OCI-LY1 (cell line): ENCODE measurements at regions not wholly inside any gene's neighbourhood (a gene's known extent, or its start where the extent isn't known, plus 50 kb on each side); places are given as distances from the start of the nearest gene placed in this dataset.

Source experiments
- H2AFZ ChIP-seq: fragments of 200-600 bp; sonication (generic), shearing (Covaris generic); 2 replicates; pipeline ENCODE4 v1.6.0; 2014; ENCODE audit warnings: antibody characterized with exemption, mild to moderate bottlenecking, low read length
- H3F3A ChIP-seq: fragments of 200-600 bp; sonication (generic), shearing (Covaris generic); 2 replicates; pipeline ENCODE4 v1.6.0; 2014; ENCODE audit warnings: mild to moderate bottlenecking, antibody characterized with exemption, low read length, moderate library complexity; ENCODE audit not compliant: insufficient read depth
- H3K27ac ChIP-seq: fragments of 200-600 bp; sonication (generic); 2 replicates; pipeline ENCODE4 v1.5.1; 2014; ENCODE audit warnings: low read length, mixed run types, mild to moderate bottlenecking, low read depth; ENCODE audit not compliant: poor library complexity, severe bottlenecking
- H3K27me3 ChIP-seq: fragments of 200-600 bp; sonication (generic); 2 replicates; pipeline ENCODE4 v1.6.0; 2014; ENCODE audit warnings: antibody characterized with exemption, mild to moderate bottlenecking, low read length, moderate library complexity; ENCODE audit not compliant: insufficient read depth
- H3K36me3 ChIP-seq: fragments of 200-600 bp; sonication (generic); 2 replicates; pipeline ENCODE4 v1.6.1; 2014; ENCODE audit warnings: mild to moderate bottlenecking, antibody characterized with exemption, low read length, moderate library complexity, mixed read lengths; ENCODE audit not compliant: insufficient read depth
- H3K4me1 ChIP-seq: fragments of 200-600 bp; sonication (generic); 2 replicates; pipeline ENCODE4 v1.5.1; 2014; ENCODE audit warnings: mild to moderate bottlenecking, low read length, moderate library complexity; ENCODE audit not compliant: insufficient read depth, severe bottlenecking
- H3K4me2 ChIP-seq: fragments of 200-600 bp; sonication (generic), shearing (Covaris generic); 2 replicates; pipeline ENCODE4 v1.6.1; 2014; ENCODE audit warnings: low read length
- H3K4me3 ChIP-seq: fragments of 200-600 bp; sonication (generic); 2 replicates; pipeline ENCODE4 v1.5.1; 2014; ENCODE audit warnings: low read length, low read depth, mild to moderate bottlenecking, mixed read lengths; ENCODE audit not compliant: poor library complexity, severe bottlenecking
- H3K79me2 ChIP-seq: fragments of 200-600 bp; shearing (Covaris generic); 2 replicates; pipeline ENCODE4 v1.6.1; 2016; ENCODE audit warnings: mixed run types, low read length, mixed read lengths; ENCODE audit not compliant: insufficient read depth
- H3K9ac ChIP-seq: fragments of 200-600 bp; sonication (generic), shearing (Covaris generic); 2 replicates; pipeline ENCODE4 v1.6.1; 2014; ENCODE audit warnings: mild to moderate bottlenecking, low read length, mixed read lengths
- H3K9me2 ChIP-seq: fragments of 200-600 bp; sonication (generic), shearing (Covaris generic); 2 replicates; pipeline ENCODE4 v1.6.1; 2014; ENCODE audit warnings: low read depth, mild to moderate bottlenecking, low read length, mixed read lengths
- H3K9me3 ChIP-seq: fragments of 200-600 bp; shearing (Covaris generic); 2 replicates; pipeline ENCODE4 v1.6.1; 2014; ENCODE audit warnings: low read length, mixed read lengths
- H4K20me1 ChIP-seq: fragments of 200-600 bp; sonication (generic), shearing (Covaris generic); 2 replicates; pipeline ENCODE4 v1.6.0; 2016; ENCODE audit warnings: mild to moderate bottlenecking, low read length; ENCODE audit not compliant: insufficient read depth
- CTCF ChIP-seq: fragments of 200-600 bp; sonication (generic), shearing (Covaris generic); IDR thresholded peaks from 2 replicates; pipeline ENCODE4 v1.5.1; 2017; ENCODE audit warnings: mild to moderate bottlenecking, antibody characterized with exemption, low read length, moderate library complexity, mixed read lengths
- EZH2 ChIP-seq: fragments of 200-600 bp; sonication (generic), shearing (Covaris generic); IDR thresholded peaks from 2 replicates; pipeline ENCODE4 v1.8.0; 2017; ENCODE audit warnings: borderline replicate concordance, mixed run types, mild to moderate bottlenecking, antibody characterized with exemption, low read length, moderate library complexity, mixed read lengths

DNA sequence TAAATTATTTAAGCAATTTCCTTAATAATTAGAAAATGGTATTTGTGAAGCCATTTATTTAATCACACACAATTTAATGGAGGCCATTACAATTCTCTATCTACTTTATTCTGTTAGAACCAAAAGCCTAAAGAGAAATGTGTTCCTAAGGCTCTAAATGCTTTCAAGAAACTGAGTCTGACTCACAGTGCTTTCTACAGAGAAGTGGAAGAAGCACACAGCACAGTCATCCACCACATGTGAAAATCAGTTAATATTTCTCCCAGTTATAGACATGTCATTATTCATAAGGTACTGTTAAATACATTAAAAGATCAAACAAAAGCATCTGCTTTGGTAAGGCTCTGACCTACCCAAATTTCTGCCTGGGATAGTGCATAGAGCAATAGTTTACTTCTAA is 214.4 kb downstream of the ALDH8A1 start:
- no peaks in the 10 kb centered on the region for H3K9me3 ChIP-seq
- H3K27me3 ChIP-seq = no peaks in the 10 kb centered on the region
- no peaks in the 10 kb centered on the region for H3K9me2 ChIP-seq
- no peaks in the 10 kb centered on the region for H4K20me1 ChIP-seq
- TF ChIP-seq CTCF (no peak), EZH2 (no peak)
- no peak overlapping the region for H3K27ac ChIP-seq
- H3K4me3 ChIP-seq = no peak overlapping the region
- H2AFZ ChIP-seq = no peak overlapping the region
- no peak overlapping the region for H3K4me2 ChIP-seq
- H3F3A ChIP-seq = no peaks in the 10 kb centered on the region
- no peaks in the 10 kb centered on the region for H3K79me2 ChIP-seq
- H3K36me3 ChIP-seq = no peaks in the 10 kb centered on the region
- no peaks in the 10 kb centered on the region for H3K4me1 ChIP-seq
- H3K9ac ChIP-seq = no peak overlapping the region

- TF ChIP-seq CTCF = no peak
- no peak for TF ChIP-seq EZH2
- Histone ChIP-seq H3F3A (no peaks in the 10 kb centered on the region), H3K4me2 (no peak overlapping the region), H4K20me1 (no peaks in the 10 kb centered on the region), H3K9me2 (no peaks in the 10 kb centered on the region), H3K4me3 (no peak overlapping the region), H3K27ac (no peak overlapping the region), H3K9ac (no peak overlapping the region), H3K79me2 (no peaks in the 10 kb centered on the region), H2AFZ (no peak overlapping the region), H3K9me3 (no peaks in the 10 kb centered on the region), H3K27me3 (no peaks in the 10 kb centered on the region), H3K36me3 (no peaks in the 10 kb centered on the region), H3K4me1 (no peaks in the 10 kb centered on the region)
Measured at GRCh38 chr6:134734312-134734869, 215.5 kb downstream of the ALDH8A1 start.

DNA sequence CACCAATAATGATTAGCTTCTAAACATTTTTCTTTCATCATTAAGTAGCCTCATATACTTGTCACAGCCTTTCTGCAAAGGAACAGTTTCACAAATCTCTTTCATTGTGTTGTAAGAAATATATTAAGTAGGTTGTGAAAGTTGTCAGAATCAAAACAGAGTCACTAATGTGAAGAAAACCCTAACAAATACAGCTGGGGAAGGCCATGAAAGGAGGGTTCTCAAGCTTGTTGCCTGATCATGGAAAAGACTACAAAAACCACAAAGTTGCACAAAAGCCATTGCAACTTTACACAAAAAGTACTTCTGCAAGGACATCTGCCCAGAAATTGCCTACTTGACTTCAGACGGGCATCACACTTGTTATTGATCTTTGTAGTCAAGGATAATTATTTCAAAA is 216.1 kb downstream of the ALDH8A1 start:
- TF ChIP-seq EZH2 (no peak), CTCF (no peak)
- no peaks in the 10 kb centered on the region for H3K79me2 ChIP-seq
- no peaks in the 10 kb centered on the region for H3K9me2 ChIP-seq
- no peak overlapping the region for H2AFZ ChIP-seq
- H3F3A ChIP-seq = no peaks in the 10 kb centered on the region
- H3K27me3 ChIP-seq = no peaks in the 10 kb centered on the region
- no peak overlapping the region for H3K4me2 ChIP-seq
- H3K9ac ChIP-seq = no peak overlapping the region
- H3K4me3 ChIP-seq = no peak overlapping the region
- no peaks in the 10 kb centered on the region for H3K9me3 ChIP-seq
- H3K27ac ChIP-seq = no peak overlapping the region
- no peaks in the 10 kb centered on the region for H3K36me3 ChIP-seq
- no peaks in the 10 kb centered on the region for H4K20me1 ChIP-seq
- no peaks in the 10 kb centered on the region for H3K4me1 ChIP-seq
